ENCODE measurements at regions not wholly inside any gene's neighbourhood (a gene's known extent, or its start where the extent isn't known, plus 50 kb on each side); places are given as distances from the start of the nearest gene placed in this dataset.
A peak's percentile ranks its signal among the peaks of the same experiment; 100 is the strongest.

- H3K27me3 Mint-ChIP-seq (ENCODE audit: unreplicated experiment), result no peaks in the 10 kb centered on the region
- peaks cover 4% of the 10 kb centered on the region for H3K9me3 Mint-ChIP-seq (ENCODE audit: unreplicated experiment)
- no peak overlapping the region for H3K27ac Mint-ChIP-seq (ENCODE audit: unreplicated experiment)
- no peak for DNase-seq (ENCODE audit: extremely low spot score, unreplicated experiment)
- no peak overlapping the region for H3K4me3 Mint-ChIP-seq (ENCODE audit: unreplicated experiment)
- H3K4me1 Mint-ChIP-seq (ENCODE audit: unreplicated experiment), result peaks cover 6% of the 10 kb centered on the region
- H3K36me3 Mint-ChIP-seq (ENCODE audit: unreplicated experiment), result no peaks in the 10 kb centered on the region
- no peak for TF ChIP-seq CTCF (IDR thresholded peaks at IDR 0.05)
Measured at GRCh38 chr6:25023781-25024180, 88.0 kb upstream of the RIPOR2 start.

- Mint-ChIP-seq H3K36me3 (ENCODE audit: unreplicated experiment) (no peaks in the 10 kb centered on the region), H3K27me3 (ENCODE audit: unreplicated experiment) (no peaks in the 10 kb centered on the region), H3K9me3 (ENCODE audit: unreplicated experiment) (peaks cover 4% of the 10 kb centered on the region), H3K4me1 (ENCODE audit: unreplicated experiment) (peaks cover 11% of the 10 kb centered on the region), H3K4me3 (ENCODE audit: unreplicated experiment) (no peak overlapping the region), H3K27ac (ENCODE audit: unreplicated experiment) (no peak overlapping the region)
- no peak for DNase-seq (ENCODE audit: extremely low spot score, unreplicated experiment)
- TF ChIP-seq CTCF (IDR thresholded peaks at IDR 0.05), result no peak
Measured at GRCh38 chr6:25024821-25025220, 89.1 kb upstream of the RIPOR2 start.

GRCh38 chr6:25025248-25025918, 89.6 kb upstream of the RIPOR2 start:
- Mint-ChIP-seq H3K27me3 (ENCODE audit: unreplicated experiment) (no peaks in the 10 kb centered on the region), H3K4me1 (ENCODE audit: unreplicated experiment) (peaks cover 11% of the 10 kb centered on the region), H3K36me3 (ENCODE audit: unreplicated experiment) (no peaks in the 10 kb centered on the region), H3K27ac (ENCODE audit: unreplicated experiment) (peak overlapping the region; percentile 0), H3K9me3 (ENCODE audit: unreplicated experiment) (peaks cover 4% of the 10 kb centered on the region), H3K4me3 (ENCODE audit: unreplicated experiment) (no peak overlapping the region)
- DNase-seq (ENCODE audit: extremely low spot score, unreplicated experiment), result no peak
- TF ChIP-seq CTCF (IDR thresholded peaks at IDR 0.05), result no peak

- no peaks in the 10 kb centered on the region for H3K36me3 Mint-ChIP-seq (ENCODE audit: unreplicated experiment)
- H3K9me3 Mint-ChIP-seq (ENCODE audit: unreplicated experiment), result peaks cover 4% of the 10 kb centered on the region
- no peak overlapping the region for H3K4me3 Mint-ChIP-seq (ENCODE audit: unreplicated experiment)
- TF ChIP-seq CTCF (IDR thresholded peaks at IDR 0.05), result no peak
- no peak for DNase-seq (ENCODE audit: extremely low spot score, unreplicated experiment)
- H3K4me1 Mint-ChIP-seq (ENCODE audit: unreplicated experiment), result peaks cover 11% of the 10 kb centered on the region
- no peaks in the 10 kb centered on the region for H3K27me3 Mint-ChIP-seq (ENCODE audit: unreplicated experiment)
- H3K27ac Mint-ChIP-seq (ENCODE audit: unreplicated experiment), result peak overlapping the region; percentile 0
Measured at GRCh38 chr6:25025919-25026301, 90.2 kb upstream of the RIPOR2 start.

- no peaks in the 10 kb centered on the region for H3K9me3 Mint-ChIP-seq (ENCODE audit: unreplicated experiment)
- no peaks in the 10 kb centered on the region for H3K36me3 Mint-ChIP-seq (ENCODE audit: unreplicated experiment)
- no peak overlapping the region for H3K4me3 Mint-ChIP-seq (ENCODE audit: unreplicated experiment)
- peak; percentile 37 for TF ChIP-seq CTCF (IDR thresholded peaks at IDR 0.05)
- peaks cover 11% of the 10 kb centered on the region for H3K4me1 Mint-ChIP-seq (ENCODE audit: unreplicated experiment)
- H3K27ac Mint-ChIP-seq (ENCODE audit: unreplicated experiment), result no peak overlapping the region
- no peaks in the 10 kb centered on the region for H3K27me3 Mint-ChIP-seq (ENCODE audit: unreplicated experiment)
- no peak for DNase-seq (ENCODE audit: extremely low spot score, unreplicated experiment)
Measured at GRCh38 chr6:25026723-25027122, 91.0 kb upstream of the RIPOR2 start.

Data from osteocyte (in vitro differentiated cells).